ENCODE measurements at regions not wholly inside any gene's neighbourhood (a gene's known extent, or its start where the extent isn't known, plus 50 kb on each side); places are given as distances from the start of the nearest gene placed in this dataset.

- Histone ChIP-seq H3K27ac (ENCODE audit: low read depth, low read length) (no peak overlapping the region), H3K4me3 (ENCODE audit: low read length) (no peak overlapping the region), H3K9me3 (ENCODE audit: control insufficient read depth in 2 of 3, low read length in 3 of 3) (no peaks in the 10 kb centered on the region), H3K36me3 (ENCODE audit: control insufficient read depth in 2 of 3, insufficient read depth in 3 of 3, low read length in 3 of 3) (no peaks in the 10 kb centered on the region), H3K27me3 (ENCODE audit: control insufficient read depth in 2 of 2, insufficient read depth in 2 of 2, low read length in 2 of 2) (no peaks in the 10 kb centered on the region), H3K4me1 (ENCODE audit: control insufficient read depth in 2 of 2, insufficient read depth in 2 of 2, low read length in 2 of 2) (no peaks in the 10 kb centered on the region)
- ChIA-PET POLR2A (no interaction called here), CTCF (no interaction called here)
- no peaks in the 10 kb centered on the region for H3K4me1 Mint-ChIP-seq
- peaks cover 0 to 19% (median 3%) of the 10 kb centered on the region in 11 donors for H3K9me3 Mint-ChIP-seq
- no peak overlapping the region for H3K27ac Mint-ChIP-seq
- H3K27me3 Mint-ChIP-seq = peaks cover 0 to 7% (median 0%) of the 10 kb centered on the region in 5 donors
- no peak for DNase-seq
- no peaks in the 10 kb centered on the region for H3K36me3 Mint-ChIP-seq
- intact Hi-C loops (cut with micrococcal nuclease) = no loop called here
- no peak for ATAC-seq
- H3K4me3 Mint-ChIP-seq = no peak overlapping the region
Measured at GRCh38 chr6:78577585-78577984, 289.8 kb upstream of the IRAK1BP1 start.

DNA sequence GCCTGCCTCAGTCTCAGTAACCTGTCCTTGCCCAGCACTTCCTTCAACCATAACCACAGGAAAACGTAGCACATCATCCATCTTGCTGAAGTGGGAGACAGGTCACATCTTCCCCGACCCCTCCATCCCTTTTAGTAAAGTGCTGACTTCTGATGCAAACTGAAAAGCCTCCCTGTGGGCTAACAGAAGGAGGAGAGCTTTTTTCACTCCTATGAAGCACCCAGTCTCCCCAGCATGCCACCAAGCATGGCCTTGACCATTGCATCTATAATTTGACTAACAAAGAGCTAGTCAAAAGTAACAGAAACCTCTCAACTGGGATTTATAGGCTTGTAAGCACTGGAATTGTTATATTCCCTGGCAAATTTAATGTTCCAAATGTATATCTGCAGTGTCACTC is 288.9 kb upstream of the IRAK1BP1 start:
- no peak overlapping the region for H3K4me3 ChIP-seq (ENCODE audit: low read length)
- Mint-ChIP-seq H3K36me3 (no peaks in the 10 kb centered on the region), H3K4me1 (no peaks in the 10 kb centered on the region), H3K27ac (no peak overlapping the region), H3K4me3 (no peak overlapping the region), H3K9me3 (peaks cover 0 to 15% (median 0%) of the 10 kb centered on the region in 11 donors), H3K27me3 (peaks cover 0 to 7% (median 0%) of the 10 kb centered on the region in 5 donors)
- ATAC-seq (no peak), DNase-seq (no peak)
- CTCF ChIA-PET = no interaction called here
- no peaks in the 10 kb centered on the region for H3K4me1 ChIP-seq (ENCODE audit: control insufficient read depth in 2 of 2, insufficient read depth in 2 of 2, low read length in 2 of 2)
- H3K9me3 ChIP-seq (ENCODE audit: control insufficient read depth in 2 of 3, low read length in 3 of 3) = no peaks in the 10 kb centered on the region
- H3K36me3 ChIP-seq (ENCODE audit: control insufficient read depth in 2 of 3, insufficient read depth in 3 of 3, low read length in 3 of 3) = no peaks in the 10 kb centered on the region
- H3K27ac ChIP-seq (ENCODE audit: low read depth, low read length) = no peak overlapping the region
- POLR2A ChIA-PET = no interaction called here
- H3K27me3 ChIP-seq (ENCODE audit: control insufficient read depth in 2 of 2, insufficient read depth in 2 of 2, low read length in 2 of 2) = no peaks in the 10 kb centered on the region
- intact Hi-C loops (cut with micrococcal nuclease) = no loop called here

DNA sequence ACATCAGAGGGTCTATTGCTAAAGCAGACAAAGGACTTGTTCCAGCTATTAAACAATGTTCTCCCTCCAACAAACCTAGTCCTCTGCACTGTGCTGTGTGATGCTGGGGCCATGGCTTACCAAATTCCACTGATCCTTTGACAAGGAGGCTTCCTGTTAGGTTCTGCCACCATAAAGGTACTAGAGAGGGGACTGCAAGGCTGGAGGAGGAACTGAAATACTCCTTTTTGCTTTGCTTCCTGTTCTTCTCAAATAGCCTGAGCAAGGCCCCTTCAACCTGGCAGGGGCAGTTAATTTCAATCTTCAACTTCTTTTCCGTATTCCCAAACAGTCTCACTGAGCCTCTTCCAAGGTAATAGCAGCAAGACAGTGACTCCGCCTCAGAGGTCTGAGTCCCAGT is 286.4 kb upstream of the IRAK1BP1 start:
- H3K4me3 Mint-ChIP-seq = no peak overlapping the region
- CTCF ChIA-PET = no interaction called here
- no peaks in the 10 kb centered on the region for H3K27me3 ChIP-seq (ENCODE audit: control insufficient read depth in 2 of 2, insufficient read depth in 2 of 2, low read length in 2 of 2)
- H3K4me1 ChIP-seq (ENCODE audit: control insufficient read depth in 2 of 2, insufficient read depth in 2 of 2, low read length in 2 of 2) = no peaks in the 10 kb centered on the region
- no peaks in the 10 kb centered on the region for H3K9me3 ChIP-seq (ENCODE audit: control insufficient read depth in 2 of 3, low read length in 3 of 3)
- no peak overlapping the region for H3K27ac ChIP-seq (ENCODE audit: low read depth, low read length)
- peaks cover 0 to 12% (median 0%) of the 10 kb centered on the region in 11 donors for H3K9me3 Mint-ChIP-seq
- no peaks in the 10 kb centered on the region for H3K4me1 Mint-ChIP-seq
- H3K27ac Mint-ChIP-seq = no peak overlapping the region
- DNase-seq (no peak), ATAC-seq (no peak)
- POLR2A ChIA-PET = no interaction called here
- intact Hi-C loops (cut with micrococcal nuclease) = no loop called here
- no peaks in the 10 kb centered on the region for H3K36me3 ChIP-seq (ENCODE audit: control insufficient read depth in 2 of 3, insufficient read depth in 3 of 3, low read length in 3 of 3)
- H3K4me3 ChIP-seq (ENCODE audit: low read length) = no peak overlapping the region
- H3K27me3 Mint-ChIP-seq = peaks cover 0 to 7% (median 0%) of the 10 kb centered on the region in 5 donors
- no peaks in the 10 kb centered on the region for H3K36me3 Mint-ChIP-seq

GRCh38 chr6:78583079-78583478 is 284.3 kb upstream of the IRAK1BP1 start:
- intact Hi-C loops (cut with micrococcal nuclease) = no loop called here
- no peak for ATAC-seq
- no peak overlapping the region for H3K4me3 Mint-ChIP-seq

DNA sequence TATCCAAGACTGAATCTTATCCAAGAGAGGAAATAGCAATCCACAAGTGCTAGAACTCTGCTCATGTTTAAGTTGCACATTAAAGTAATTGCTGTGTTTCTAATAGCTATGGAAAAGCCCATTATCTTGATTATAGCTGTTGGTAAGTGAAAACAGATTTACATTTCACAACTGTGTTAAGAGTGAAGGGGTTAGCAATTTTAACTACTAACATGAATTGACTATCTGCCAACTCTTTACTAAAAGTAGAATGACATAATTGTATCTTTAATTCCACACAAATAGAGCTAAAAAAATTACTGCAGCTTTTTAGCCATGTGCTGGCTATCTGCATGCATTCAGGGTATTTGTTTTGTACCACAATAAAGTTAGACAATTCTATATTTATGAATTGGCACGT is 277.9 kb upstream of the IRAK1BP1 start:
- Mint-ChIP-seq H3K4me3 (no peak overlapping the region), H3K27me3 (no peaks in the 10 kb centered on the region), H3K27ac (no peak overlapping the region), H3K4me1 (no peaks in the 10 kb centered on the region), H3K9me3 (peaks cover 0 to 10% (median 0%) of the 10 kb centered on the region in 11 donors), H3K36me3 (no peaks in the 10 kb centered on the region)
- ChIA-PET CTCF (no interaction called here), POLR2A (no interaction called here)
- Histone ChIP-seq H3K4me1 (ENCODE audit: control insufficient read depth in 2 of 2, insufficient read depth in 2 of 2, low read length in 2 of 2) (no peaks in the 10 kb centered on the region), H3K27me3 (ENCODE audit: control insufficient read depth in 2 of 2, insufficient read depth in 2 of 2, low read length in 2 of 2) (no peaks in the 10 kb centered on the region), H3K27ac (ENCODE audit: low read depth, low read length) (no peak overlapping the region), H3K36me3 (ENCODE audit: control insufficient read depth in 2 of 3, insufficient read depth in 3 of 3, low read length in 3 of 3) (no peaks in the 10 kb centered on the region), H3K9me3 (ENCODE audit: control insufficient read depth in 2 of 3, low read length in 3 of 3) (no peaks in the 10 kb centered on the region), H3K4me3 (ENCODE audit: low read length) (no peak overlapping the region)
- no peak for DNase-seq
- intact Hi-C loops (cut with micrococcal nuclease) = no loop called here
- no peak for ATAC-seq

More at GRCh38 chr6:78583079-78583478, 284.3 kb upstream of the IRAK1BP1 start:
- Histone ChIP-seq H3K36me3 (ENCODE audit: control insufficient read depth in 2 of 3, insufficient read depth in 3 of 3, low read length in 3 of 3) (no peaks in the 10 kb centered on the region), H3K9me3 (ENCODE audit: control insufficient read depth in 2 of 3, low read length in 3 of 3) (no peaks in the 10 kb centered on the region), H3K4me1 (ENCODE audit: control insufficient read depth in 2 of 2, insufficient read depth in 2 of 2, low read length in 2 of 2) (no peaks in the 10 kb centered on the region), H3K4me3 (ENCODE audit: low read length) (no peak overlapping the region), H3K27ac (ENCODE audit: low read depth, low read length) (no peak overlapping the region), H3K27me3 (ENCODE audit: control insufficient read depth in 2 of 2, insufficient read depth in 2 of 2, low read length in 2 of 2) (no peaks in the 10 kb centered on the region)
- H3K27ac Mint-ChIP-seq = no peak overlapping the region
- no peaks in the 10 kb centered on the region for H3K4me1 Mint-ChIP-seq
- DNase-seq = no peak
- peaks cover 0 to 12% (median 0%) of the 10 kb centered on the region in 11 donors for H3K9me3 Mint-ChIP-seq
- ChIA-PET POLR2A (no interaction called here), CTCF (no interaction called here)
- H3K27me3 Mint-ChIP-seq = peaks cover 0 to 6% (median 0%) of the 10 kb centered on the region in 5 donors
- no peaks in the 10 kb centered on the region for H3K36me3 Mint-ChIP-seq

DNA sequence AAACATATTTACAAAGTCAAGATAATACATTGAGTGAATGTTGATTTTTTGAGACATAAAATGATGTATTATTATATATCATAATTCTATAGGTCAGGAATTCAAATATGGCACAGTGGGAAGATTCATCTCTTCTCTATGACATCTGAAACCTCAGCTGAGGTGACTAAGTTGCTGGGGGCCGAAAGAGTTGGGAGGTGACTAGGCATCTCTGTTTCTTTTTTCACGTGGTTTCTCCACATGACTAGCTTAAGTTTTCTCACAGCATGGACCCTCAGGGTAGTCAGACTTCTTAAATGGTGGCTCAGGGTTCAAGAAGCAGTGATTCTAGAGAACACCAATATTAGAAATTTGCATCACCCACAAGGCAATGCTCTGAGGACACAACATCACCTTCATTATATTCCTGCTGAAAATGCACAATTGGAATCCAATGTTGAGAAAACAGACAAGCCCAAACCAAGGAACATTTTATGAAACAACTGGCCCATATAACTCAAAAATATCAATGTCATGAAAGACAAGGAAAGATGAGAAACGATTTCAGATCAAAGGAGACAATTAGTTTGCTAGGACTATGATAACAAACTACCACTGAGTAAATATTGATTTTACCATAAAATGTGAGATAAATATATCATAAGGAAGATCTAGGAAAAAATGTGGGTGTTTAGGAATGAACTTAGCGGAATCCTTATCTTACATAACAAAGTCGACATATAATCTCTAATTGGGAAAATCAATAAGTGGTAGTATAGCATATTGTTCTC is 273.3 kb upstream of the IRAK1BP1 start:
- Histone ChIP-seq H3K27ac (ENCODE audit: low read depth, low read length) (no peak overlapping the region), H3K4me3 (ENCODE audit: low read length) (no peak overlapping the region), H3K4me1 (ENCODE audit: control insufficient read depth in 2 of 2, insufficient read depth in 2 of 2, low read length in 2 of 2) (no peaks in the 10 kb centered on the region), H3K9me3 (ENCODE audit: control insufficient read depth in 2 of 3, low read length in 3 of 3) (no peaks in the 10 kb centered on the region), H3K27me3 (ENCODE audit: control insufficient read depth in 2 of 2, insufficient read depth in 2 of 2, low read length in 2 of 2) (no peaks in the 10 kb centered on the region), H3K36me3 (ENCODE audit: control insufficient read depth in 2 of 3, insufficient read depth in 3 of 3, low read length in 3 of 3) (no peaks in the 10 kb centered on the region)
- Mint-ChIP-seq H3K4me1 (no peaks in the 10 kb centered on the region), H3K27ac (no peak overlapping the region), H3K27me3 (no peaks in the 10 kb centered on the region), H3K9me3 (peaks cover 0 to 10% (median 2%) of the 10 kb centered on the region in 11 donors), H3K4me3 (no peak overlapping the region), H3K36me3 (no peaks in the 10 kb centered on the region)
- ChIA-PET CTCF (no interaction called here), POLR2A (no interaction called here)
- no peak for ATAC-seq
- intact Hi-C loops (cut with micrococcal nuclease) = no loop called here
- no peak for DNase-seq

- H3K4me3 ChIP-seq (ENCODE audit: low read length) = no peak overlapping the region
- no peaks in the 10 kb centered on the region for H3K27me3 Mint-ChIP-seq
- no peak for DNase-seq
- H3K36me3 Mint-ChIP-seq = no peaks in the 10 kb centered on the region
- H3K27ac ChIP-seq (ENCODE audit: low read depth, low read length) = no peak overlapping the region
- H3K36me3 ChIP-seq (ENCODE audit: control insufficient read depth in 2 of 3, insufficient read depth in 3 of 3, low read length in 3 of 3) = no peaks in the 10 kb centered on the region
- no peak overlapping the region for H3K27ac Mint-ChIP-seq
- no peak overlapping the region for H3K4me3 Mint-ChIP-seq
- ChIA-PET CTCF (no interaction called here), POLR2A (no interaction called here)
- H3K4me1 ChIP-seq (ENCODE audit: control insufficient read depth in 2 of 2, insufficient read depth in 2 of 2, low read length in 2 of 2) = no peaks in the 10 kb centered on the region
- H3K27me3 ChIP-seq (ENCODE audit: control insufficient read depth in 2 of 2, insufficient read depth in 2 of 2, low read length in 2 of 2) = no peaks in the 10 kb centered on the region
- no peaks in the 10 kb centered on the region for H3K4me1 Mint-ChIP-seq
- ATAC-seq = no peak
- intact Hi-C loops (cut with micrococcal nuclease) = no loop called here
- H3K9me3 Mint-ChIP-seq = peaks cover 0 to 10% (median 2%) of the 10 kb centered on the region in 11 donors
- H3K9me3 ChIP-seq (ENCODE audit: control insufficient read depth in 2 of 3, low read length in 3 of 3) = no peaks in the 10 kb centered on the region
Measured at GRCh38 chr6:78594668-78595066, 272.7 kb upstream of the IRAK1BP1 start.

Data from naive thymus-derived CD4-positive, alpha-beta T cell (primary cell).